Keratinocyte (primary cell): ENCODE measurements at regions not wholly inside any gene's neighbourhood (a gene's known extent, or its start where the extent isn't known, plus 50 kb on each side); places are given as distances from the start of the nearest gene placed in this dataset.

Experiments
- DNase-seq: peaks from one replicate; pipeline ENCODE4 v3.0.0-alpha.2; 2011; ENCODE audit warnings: low read depth, missing footprints, low spot score
- FAIRE-seq: peaks from 2 replicates; lab custom pipeline; 2011; peaks lifted over from hg19 to GRCh38; lab: Jason Lieb, UNC
- H2AFZ ChIP-seq: 2 replicates; pipeline ENCODE4 v1.6.0; 2012; ENCODE audit warnings: low read length, control low read depth, inconsistent platforms; ENCODE audit not compliant: control insufficient read depth
- H3K27ac ChIP-seq: 2 replicates; pipeline ENCODE4 v1.5.1; 2011; ENCODE audit warnings: low read length; ENCODE audit not compliant: control insufficient read depth, insufficient read depth
- H3K27me3 ChIP-seq: 3 replicates; pipeline ENCODE4 v1.6.0; 2011; ENCODE audit warnings: low read length; ENCODE audit not compliant: control insufficient read depth, insufficient read depth; ENCODE audit errors: extremely low read depth
- H3K36me3 ChIP-seq, 2 experiments: 2 replicates in 1 of 2; 3 replicates in 1 of 2; pipeline ENCODE4 v1.5.1; 2011; ENCODE audit warnings: low read length in 2 of 2, mild to moderate bottlenecking in 1 of 2; ENCODE audit not compliant: control insufficient read depth in 2 of 2, insufficient read depth in 2 of 2; ENCODE audit errors: extremely low read depth in 1 of 2
- H3K4me1 ChIP-seq: 3 replicates; pipeline ENCODE4 v1.5.1; 2011; ENCODE audit warnings: low read length; ENCODE audit not compliant: control insufficient read depth, insufficient read depth; ENCODE audit errors: extremely low read depth
- H3K4me2 ChIP-seq: 3 replicates; pipeline ENCODE4 v1.6.0; 2011; ENCODE audit warnings: low read depth, low read length; ENCODE audit not compliant: control insufficient read depth, insufficient read depth; ENCODE audit errors: extremely low read depth
- H3K4me3 ChIP-seq, 3 experiments: fragments of 200-600 bp in 1 of 3; sonication (generic) in 1 of 3; 2 replicates in 2 of 3; 3 replicates in 1 of 3; pipeline ENCODE4 v1.5.1; 2011 to 2016; ENCODE audit warnings: low read length in 3 of 3, mild to moderate bottlenecking in 3 of 3, control low read depth in 2 of 3, inconsistent platforms in 1 of 3, low read depth in 1 of 3, mixed read lengths in 1 of 3, mixed run types in 1 of 3, moderate library complexity in 1 of 3; ENCODE audit not compliant: control insufficient read depth in 2 of 3, insufficient read depth in 2 of 3; ENCODE audit errors: extremely low read depth in 1 of 3
- H3K79me2 ChIP-seq: 2 replicates; pipeline ENCODE4 v1.6.0; 2012; ENCODE audit warnings: low read length; ENCODE audit not compliant: control insufficient read depth, insufficient read depth
- H3K9ac ChIP-seq: 3 replicates; pipeline ENCODE4 v1.6.0; 2011; ENCODE audit warnings: low read length; ENCODE audit not compliant: control insufficient read depth, insufficient read depth; ENCODE audit errors: extremely low read depth
- H3K9me1 ChIP-seq: 3 replicates; pipeline ENCODE4 v1.6.0; 2011; ENCODE audit warnings: low read length; ENCODE audit not compliant: control insufficient read depth, insufficient read depth; ENCODE audit errors: extremely low read depth
- H3K9me3 ChIP-seq: 2 replicates; pipeline ENCODE4 v1.5.1; 2012; ENCODE audit warnings: low read depth, low read length; ENCODE audit not compliant: control insufficient read depth
- H4K20me1 ChIP-seq: 3 replicates; pipeline ENCODE4 v1.6.0; 2011; ENCODE audit warnings: low read length; ENCODE audit not compliant: control insufficient read depth, insufficient read depth; ENCODE audit errors: extremely low read depth
- CTCF ChIP-seq, 3 experiments: IDR thresholded peaks in 1 of 3; conservative IDR thresholded peaks in 1 of 3; optimal IDR thresholded peaks in 1 of 3; 2 replicates in 2 of 3; 3 replicates in 1 of 3; pipeline versions ENCODE3 to v1.5.1; 2011; ENCODE audit warnings: low read length in 3 of 3, mild to moderate bottlenecking in 3 of 3, moderate library complexity in 2 of 3, control low read depth in 1 of 3, inconsistent platforms in 1 of 3; ENCODE audit not compliant: insufficient read depth in 2 of 3; ENCODE audit errors: extremely low read depth in 1 of 3
- EZH2 ChIP-seq: IDR thresholded peaks from one replicate; pipeline ENCODE4 v1.6.1; 2012; ENCODE audit warnings: inconsistent platforms, mild to moderate bottlenecking, low read length, moderate library complexity
- dilution Hi-C: fragments of 300-500 bp; cut with MboI; formaldehyde crosslinking; loops from one replicate; pipeline ENCODE4 v1.7.0; 2020; ENCODE audit warnings: low sequenced_read_pairs; ENCODE audit not compliant: extremely low pct_ligation_motif_present

- DNase-seq: no peak
- H3K9me1 ChIP-seq: no peaks in the 10 kb centered on the region
- no peaks in the 10 kb centered on the region for H4K20me1 ChIP-seq
- TF ChIP-seq EZH2 (no peak), CTCF (optimal IDR thresholded peaks at IDR 0.05 in 1 of 3, IDR thresholded peaks at IDR 0.05 in 1 of 3, conservative IDR thresholded peaks at IDR 0.05 in 1 of 3; ENCODE audit: extremely low read depth in 1 of 3, insufficient read depth in 2 of 3, low read length in 3 of 3) (no peak)
- no peaks in the 10 kb centered on the region for H3K36me3 ChIP-seq
- H3K27ac ChIP-seq: no peak overlapping the region
- H3K9me3 ChIP-seq: no peaks in the 10 kb centered on the region
- dilution Hi-C loops: no loop called here
- no peak overlapping the region for H3K9ac ChIP-seq
- no peak overlapping the region for H3K4me3 ChIP-seq
- no peak overlapping the region for H3K4me2 ChIP-seq
- H3K4me1 ChIP-seq: no peaks in the 10 kb centered on the region
- no peaks in the 10 kb centered on the region for H3K27me3 ChIP-seq
- no peak overlapping the region for H2AFZ ChIP-seq
- FAIRE-seq: no peak
- H3K79me2 ChIP-seq: no peaks in the 10 kb centered on the region
These were observed 216.2 kb downstream of the SEC16B start for GRCh38 chr1:177753655-177754054.

GRCh38 chr1:177748080-177748801, 221.6 kb downstream of the SEC16B start:
- FAIRE-seq: no peak
- H3K27ac ChIP-seq: no peak overlapping the region
- H2AFZ ChIP-seq: no peak overlapping the region
- no peak overlapping the region for H3K4me2 ChIP-seq
- no peaks in the 10 kb centered on the region for H3K79me2 ChIP-seq
- H3K4me3 ChIP-seq: no peak overlapping the region
- TF ChIP-seq CTCF (optimal IDR thresholded peaks at IDR 0.05 in 1 of 3, IDR thresholded peaks at IDR 0.05 in 1 of 3, conservative IDR thresholded peaks at IDR 0.05 in 1 of 3; ENCODE audit: extremely low read depth in 1 of 3, insufficient read depth in 2 of 3, low read length in 3 of 3) (no peak), EZH2 (no peak)
- H3K9me3 ChIP-seq: no peaks in the 10 kb centered on the region
- dilution Hi-C loops: no loop called here
- no peak overlapping the region for H3K9ac ChIP-seq
- no peaks in the 10 kb centered on the region for H3K9me1 ChIP-seq
- no peaks in the 10 kb centered on the region for H3K27me3 ChIP-seq
- no peaks in the 10 kb centered on the region for H3K36me3 ChIP-seq
- DNase-seq: no peak
- no peaks in the 10 kb centered on the region for H4K20me1 ChIP-seq
- no peaks in the 10 kb centered on the region for H3K4me1 ChIP-seq
